ENCODE measurements at regions not wholly inside any gene's neighbourhood (a gene's known extent, or its start where the extent isn't known, plus 50 kb on each side); places are given as distances from the start of the nearest gene placed in this dataset.

DNA sequence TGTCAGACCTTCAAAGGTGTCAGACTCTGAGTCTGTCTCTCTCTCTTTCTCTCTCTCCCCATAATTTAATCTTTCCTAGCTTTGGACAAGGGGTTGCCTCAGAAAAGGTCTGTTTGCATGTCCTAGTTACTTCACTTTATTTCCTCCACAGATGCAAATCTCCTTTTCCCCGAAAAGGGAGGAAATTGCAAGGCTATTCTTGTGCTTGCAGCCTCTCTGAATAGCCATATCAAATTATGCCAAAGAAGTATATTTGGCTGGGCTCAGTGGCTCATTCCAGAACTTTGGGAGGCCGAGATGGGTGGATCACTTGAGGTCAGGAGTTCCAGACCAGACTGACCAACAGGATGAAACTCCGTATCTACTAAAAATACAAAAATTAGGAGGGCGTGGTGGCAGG, 145.6 kb upstream of the GATB start:
- H3K4me3 ChIP-seq (ENCODE audit: low read depth, low read length), result no peak overlapping the region
- DNase-seq (ENCODE audit: low read depth), result no peak
- TF ChIP-seq, protein P1, sequence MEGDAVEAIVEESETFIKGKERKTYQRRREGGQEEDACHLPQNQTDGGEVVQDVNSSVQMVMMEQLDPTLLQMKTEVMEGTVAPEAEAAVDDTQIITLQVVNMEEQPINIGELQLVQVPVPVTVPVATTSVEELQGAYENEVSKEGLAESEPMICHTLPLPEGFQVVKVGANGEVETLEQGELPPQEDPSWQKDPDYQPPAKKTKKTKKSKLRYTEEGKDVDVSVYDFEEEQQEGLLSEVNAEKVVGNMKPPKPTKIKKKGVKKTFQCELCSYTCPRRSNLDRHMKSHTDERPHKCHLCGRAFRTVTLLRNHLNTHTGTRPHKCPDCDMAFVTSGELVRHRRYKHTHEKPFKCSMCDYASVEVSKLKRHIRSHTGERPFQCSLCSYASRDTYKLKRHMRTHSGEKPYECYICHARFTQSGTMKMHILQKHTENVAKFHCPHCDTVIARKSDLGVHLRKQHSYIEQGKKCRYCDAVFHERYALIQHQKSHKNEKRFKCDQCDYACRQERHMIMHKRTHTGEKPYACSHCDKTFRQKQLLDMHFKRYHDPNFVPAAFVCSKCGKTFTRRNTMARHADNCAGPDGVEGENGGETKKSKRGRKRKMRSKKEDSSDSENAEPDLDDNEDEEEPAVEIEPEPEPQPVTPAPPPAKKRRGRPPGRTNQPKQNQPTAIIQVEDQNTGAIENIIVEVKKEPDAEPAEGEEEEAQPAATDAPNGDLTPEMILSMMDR (IDR thresholded peaks at IDR 0.05; ENCODE audit: insufficient read depth, low read depth, low read length, missing control alignments), result no peak

DNA sequence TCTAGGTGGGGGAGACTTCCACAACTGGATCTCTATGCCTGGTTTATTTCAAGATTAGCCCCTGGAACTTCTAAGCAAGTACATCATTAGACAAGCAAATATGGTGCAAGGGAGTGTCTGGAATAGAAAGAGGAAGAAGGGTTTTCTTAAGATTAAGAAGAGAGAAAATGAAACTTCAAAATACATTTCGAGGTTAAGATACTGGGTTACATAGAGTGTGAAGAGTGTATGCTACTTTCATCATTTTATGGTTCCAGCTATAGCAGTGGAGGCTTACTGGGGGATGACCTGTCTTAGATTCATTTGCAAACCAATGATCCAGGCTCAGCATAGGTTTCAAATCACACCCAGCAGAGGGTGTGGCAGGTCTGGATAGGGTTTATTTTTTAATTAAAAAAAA, 144.4 kb upstream of the GATB start:
- DNase-seq (ENCODE audit: low read depth), result peak; percentile 52
- TF ChIP-seq, protein P1 (IDR thresholded peaks at IDR 0.05; ENCODE audit: insufficient read depth, low read depth, low read length, missing control alignments), result no peak
- no peak overlapping the region for H3K4me3 ChIP-seq (ENCODE audit: low read depth, low read length)

GRCh38 chr4:151901631-151902030, 140.8 kb upstream of the GATB start:
- DNase-seq (ENCODE audit: low read depth), result no peak
- H3K4me3 ChIP-seq (ENCODE audit: low read depth, low read length), result no peak overlapping the region
- TF ChIP-seq, protein P1 (IDR thresholded peaks at IDR 0.05; ENCODE audit: insufficient read depth, low read depth, low read length, missing control alignments), result no peak

GRCh38 chr4:151896880-151897279, 136.1 kb upstream of the GATB start:
- DNase-seq (ENCODE audit: low read depth), result no peak
- TF ChIP-seq, protein P1 (IDR thresholded peaks at IDR 0.05; ENCODE audit: insufficient read depth, low read depth, low read length, missing control alignments), result no peak
- no peak overlapping the region for H3K4me3 ChIP-seq (ENCODE audit: low read depth, low read length)

DNA sequence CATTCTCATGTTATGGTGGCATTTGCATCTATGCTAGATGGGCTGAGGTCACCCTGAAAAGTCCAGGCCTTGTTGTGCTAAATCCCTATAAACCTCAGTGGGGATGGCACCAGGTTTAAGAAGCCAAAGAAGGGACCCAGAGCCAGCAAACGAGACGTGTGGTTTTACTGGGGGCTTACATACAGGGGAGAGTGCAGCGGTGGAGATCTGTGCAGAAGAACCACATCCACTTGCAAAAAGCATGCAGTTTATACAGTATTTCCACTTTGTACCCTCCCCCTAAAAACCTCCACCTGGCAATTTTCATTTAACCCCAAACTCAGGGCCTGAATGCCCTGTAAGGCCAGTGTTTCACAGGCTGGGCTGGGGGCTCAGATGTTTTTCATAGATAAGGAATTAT, 134.9 kb upstream of the GATB start:
- TF ChIP-seq, protein P1 (IDR thresholded peaks at IDR 0.05; ENCODE audit: insufficient read depth, low read depth, low read length, missing control alignments), result no peak
- no peak for DNase-seq (ENCODE audit: low read depth)
- no peak overlapping the region for H3K4me3 ChIP-seq (ENCODE audit: low read depth, low read length)

- TF ChIP-seq, protein P1 (IDR thresholded peaks at IDR 0.05; ENCODE audit: insufficient read depth, low read depth, low read length, missing control alignments), result no peak
- no peak overlapping the region for H3K4me3 ChIP-seq (ENCODE audit: low read depth, low read length)
- DNase-seq (ENCODE audit: low read depth), result no peak
These were observed 133.4 kb upstream of the GATB start for GRCh38 chr4:151894246-151894645.

- DNase-seq (ENCODE audit: low read depth), result peak; percentile 63
- TF ChIP-seq, protein P1 (IDR thresholded peaks at IDR 0.05; ENCODE audit: insufficient read depth, low read depth, low read length, missing control alignments), result no peak
These were observed 127.6 kb upstream of the GATB start for GRCh38 chr4:151888367-151888866.

More at GRCh38 chr4:151888367-151888866, 127.6 kb upstream of the GATB start:
- H3K4me3 ChIP-seq (ENCODE audit: low read depth, low read length), result no peak overlapping the region
